ENCODE measurements at regions not wholly inside any gene's neighbourhood (a gene's known extent, or its start where the extent isn't known, plus 50 kb on each side); places are given as distances from the start of the nearest gene placed in this dataset.

- intact Hi-C loops (cut with micrococcal nuclease), result loop anchor here (2.0 kb wide), 1 partner anchor 95 kb away; no protein-coding TSS in a partner anchor
- Mint-ChIP-seq H3K27me3 (no peaks in the 10 kb centered on the region), H3K36me3 (ENCODE audit: low read depth) (no peaks in the 10 kb centered on the region), H3K27ac (no peak overlapping the region), H3K4me1 (no peaks in the 10 kb centered on the region), H3K4me3 (no peak overlapping the region), H3K9me3 (no peaks in the 10 kb centered on the region)
- ChIA-PET CTCF (interaction anchor here (1.0 kb wide), 1 partner anchor 16 kb away, joined by 3 read pairs; no protein-coding TSS in a partner anchor), POLR2A (no interaction called here)
- ATAC-seq (ENCODE audit: low read depth) (peak; percentile 34), DNase-seq (no peak)
- TF ChIP-seq, protein P1, sequence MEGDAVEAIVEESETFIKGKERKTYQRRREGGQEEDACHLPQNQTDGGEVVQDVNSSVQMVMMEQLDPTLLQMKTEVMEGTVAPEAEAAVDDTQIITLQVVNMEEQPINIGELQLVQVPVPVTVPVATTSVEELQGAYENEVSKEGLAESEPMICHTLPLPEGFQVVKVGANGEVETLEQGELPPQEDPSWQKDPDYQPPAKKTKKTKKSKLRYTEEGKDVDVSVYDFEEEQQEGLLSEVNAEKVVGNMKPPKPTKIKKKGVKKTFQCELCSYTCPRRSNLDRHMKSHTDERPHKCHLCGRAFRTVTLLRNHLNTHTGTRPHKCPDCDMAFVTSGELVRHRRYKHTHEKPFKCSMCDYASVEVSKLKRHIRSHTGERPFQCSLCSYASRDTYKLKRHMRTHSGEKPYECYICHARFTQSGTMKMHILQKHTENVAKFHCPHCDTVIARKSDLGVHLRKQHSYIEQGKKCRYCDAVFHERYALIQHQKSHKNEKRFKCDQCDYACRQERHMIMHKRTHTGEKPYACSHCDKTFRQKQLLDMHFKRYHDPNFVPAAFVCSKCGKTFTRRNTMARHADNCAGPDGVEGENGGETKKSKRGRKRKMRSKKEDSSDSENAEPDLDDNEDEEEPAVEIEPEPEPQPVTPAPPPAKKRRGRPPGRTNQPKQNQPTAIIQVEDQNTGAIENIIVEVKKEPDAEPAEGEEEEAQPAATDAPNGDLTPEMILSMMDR (IDR thresholded peaks at IDR 0.05), result no peak
Observed at GRCh38 chr18:67199993-67200617, 316.4 kb downstream of the DSEL start.

GRCh38 chr18:67194886-67195285, 321.6 kb downstream of the DSEL start:
- POLR2A ChIA-PET, result no interaction called here
- Mint-ChIP-seq H3K36me3 (ENCODE audit: low read depth) (no peaks in the 10 kb centered on the region), H3K27ac (no peak overlapping the region), H3K4me1 (no peaks in the 10 kb centered on the region), H3K4me3 (no peak overlapping the region), H3K27me3 (no peaks in the 10 kb centered on the region), H3K9me3 (no peaks in the 10 kb centered on the region)
- ATAC-seq (ENCODE audit: low read depth) (no peak), DNase-seq (no peak)
- intact Hi-C loops (cut with micrococcal nuclease), result no loop called here
- CTCF ChIA-PET, result no interaction called here
- TF ChIP-seq, protein P1 (IDR thresholded peaks at IDR 0.05), result no peak

- Mint-ChIP-seq H3K4me1 (no peaks in the 10 kb centered on the region), H3K4me3 (no peak overlapping the region), H3K9me3 (no peaks in the 10 kb centered on the region), H3K27me3 (no peaks in the 10 kb centered on the region), H3K27ac (no peak overlapping the region), H3K36me3 (ENCODE audit: low read depth) (no peaks in the 10 kb centered on the region)
- intact Hi-C loops (cut with micrococcal nuclease), result no loop called here
- TF ChIP-seq, protein P1 (IDR thresholded peaks at IDR 0.05), result no peak
- DNase-seq (no peak), ATAC-seq (ENCODE audit: low read depth) (no peak)
- CTCF ChIA-PET, result no interaction called here
- POLR2A ChIA-PET, result no interaction called here
Observed at GRCh38 chr18:67192535-67192934, 324.0 kb downstream of the DSEL start.

DNA sequence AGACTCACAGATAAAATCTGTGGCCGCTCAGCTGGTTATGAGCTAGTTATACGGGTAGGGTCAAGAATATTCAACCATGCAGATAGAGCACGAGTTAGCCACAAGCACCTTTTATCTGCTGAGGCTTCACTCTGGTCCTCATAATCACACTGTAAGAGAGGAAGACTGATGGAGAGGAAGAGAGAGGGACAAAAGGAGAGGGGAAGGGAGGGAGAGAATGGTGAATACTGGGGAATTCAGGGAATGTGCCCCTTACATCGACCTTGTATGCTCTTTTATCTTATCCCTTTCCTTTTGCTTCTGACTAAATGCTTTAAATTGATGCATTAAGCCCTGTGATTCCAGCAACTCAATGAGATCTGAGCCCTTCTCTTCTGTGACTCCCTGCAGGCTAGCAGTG, 333.1 kb downstream of the DSEL start:
- DNase-seq (no peak), ATAC-seq (ENCODE audit: low read depth) (no peak)
- POLR2A ChIA-PET, result no interaction called here
- no peaks in the 10 kb centered on the region for H3K27me3 Mint-ChIP-seq
- H3K4me1 Mint-ChIP-seq, result no peaks in the 10 kb centered on the region
- no peaks in the 10 kb centered on the region for H3K36me3 Mint-ChIP-seq (ENCODE audit: low read depth)
- H3K9me3 Mint-ChIP-seq, result no peaks in the 10 kb centered on the region
- CTCF ChIA-PET, result no interaction called here
- intact Hi-C loops (cut with micrococcal nuclease), result no loop called here
- H3K27ac Mint-ChIP-seq, result no peak overlapping the region
- no peak overlapping the region for H3K4me3 Mint-ChIP-seq
- TF ChIP-seq, protein P1 (IDR thresholded peaks at IDR 0.05), result no peak

GRCh38 chr18:67179726-67180125, 336.8 kb downstream of the DSEL start:
- TF ChIP-seq, protein P1 (IDR thresholded peaks at IDR 0.05), result no peak
- DNase-seq, result no peak
- no peaks in the 10 kb centered on the region for H3K4me1 Mint-ChIP-seq
- no peak for ATAC-seq (ENCODE audit: low read depth)
- intact Hi-C loops (cut with micrococcal nuclease), result no loop called here
- no peak overlapping the region for H3K27ac Mint-ChIP-seq
- no peaks in the 10 kb centered on the region for H3K36me3 Mint-ChIP-seq (ENCODE audit: low read depth)
- H3K4me3 Mint-ChIP-seq, result no peak overlapping the region
- no peaks in the 10 kb centered on the region for H3K27me3 Mint-ChIP-seq
- ChIA-PET POLR2A (no interaction called here), CTCF (no interaction called here)
- H3K9me3 Mint-ChIP-seq, result no peaks in the 10 kb centered on the region

Data from activated B cell treated with CpG ODN at 0.5 μM for 24 hours (primary cell).